ENCODE measurements at regions not wholly inside any gene's neighbourhood (a gene's known extent, or its start where the extent isn't known, plus 50 kb on each side); places are given as distances from the start of the nearest gene placed in this dataset.

- no peak for DNase-seq (ENCODE audit: low read depth in 1 of 2, low spot score in 1 of 2)
Observed at GRCh38 chr5:174425271-174425963, 299.0 kb upstream of the MSX2 start.

GRCh38 chr5:174425964-174426290 lies 298.5 kb upstream of the MSX2 start:
- DNase-seq (ENCODE audit: low read depth in 1 of 2, low spot score in 1 of 2): no peak

DNA sequence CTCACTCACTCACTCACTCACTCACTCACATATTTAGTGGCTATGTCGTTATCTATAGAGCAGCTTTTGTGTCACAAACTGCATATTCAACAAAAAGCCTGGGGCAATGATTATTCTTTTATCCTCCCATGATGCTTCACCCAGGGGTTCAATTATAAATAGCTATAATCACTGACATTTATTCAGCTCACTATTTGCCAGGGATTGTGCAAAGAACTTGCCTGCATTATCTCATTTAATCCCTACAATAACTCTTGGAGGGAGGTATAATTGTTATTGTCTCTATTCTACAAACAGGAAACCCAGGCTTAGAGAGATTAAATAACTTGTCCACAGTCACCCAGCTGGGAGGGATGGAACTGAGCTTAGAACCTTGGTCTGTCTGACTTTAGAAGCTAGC lies 298.0 kb upstream of the MSX2 start:
- no peak for DNase-seq (ENCODE audit: low read depth in 1 of 2, low spot score in 1 of 2)

DNA sequence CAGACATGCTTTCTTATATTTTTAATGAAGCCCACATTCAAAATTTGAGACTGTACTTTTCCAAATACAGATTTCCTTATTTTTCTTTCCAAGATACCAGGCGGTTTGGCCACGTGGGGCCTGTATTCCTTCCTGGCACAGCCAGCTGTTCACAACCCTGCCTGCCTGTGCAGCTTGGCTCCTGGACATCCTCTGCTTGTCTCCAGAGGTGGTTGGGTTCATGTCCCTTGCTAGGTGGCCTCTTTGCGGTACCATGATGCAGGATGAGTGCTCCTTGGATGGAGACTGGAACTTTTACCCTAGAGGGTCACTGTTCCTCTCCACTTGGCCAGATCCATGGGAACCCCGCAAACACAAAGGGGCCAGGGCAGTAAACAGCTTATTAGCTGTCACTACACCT lies 297.5 kb upstream of the MSX2 start:
- no peak for DNase-seq (ENCODE audit: low read depth in 1 of 2, low spot score in 1 of 2)

DNA sequence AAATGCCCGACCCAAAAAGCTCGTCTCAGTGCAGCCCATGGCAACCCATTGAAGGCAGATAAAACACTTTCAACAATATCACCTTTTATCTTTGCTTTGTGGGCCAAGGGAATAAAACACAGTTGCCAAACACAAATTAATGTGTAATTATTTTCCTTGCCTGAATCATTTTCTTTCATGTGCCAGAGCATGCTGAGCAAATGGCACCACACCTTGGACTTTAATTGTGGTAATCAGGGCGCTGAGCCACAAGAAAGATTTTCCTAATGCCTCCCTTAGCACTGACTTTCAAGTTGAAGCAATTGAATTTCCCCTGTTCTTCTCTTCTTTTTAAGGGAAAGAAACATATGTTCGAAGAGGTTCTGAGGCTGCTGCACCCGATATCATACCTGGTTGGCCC lies 297.1 kb upstream of the MSX2 start:
- no peak for DNase-seq (ENCODE audit: low read depth in 1 of 2, low spot score in 1 of 2)

DNA sequence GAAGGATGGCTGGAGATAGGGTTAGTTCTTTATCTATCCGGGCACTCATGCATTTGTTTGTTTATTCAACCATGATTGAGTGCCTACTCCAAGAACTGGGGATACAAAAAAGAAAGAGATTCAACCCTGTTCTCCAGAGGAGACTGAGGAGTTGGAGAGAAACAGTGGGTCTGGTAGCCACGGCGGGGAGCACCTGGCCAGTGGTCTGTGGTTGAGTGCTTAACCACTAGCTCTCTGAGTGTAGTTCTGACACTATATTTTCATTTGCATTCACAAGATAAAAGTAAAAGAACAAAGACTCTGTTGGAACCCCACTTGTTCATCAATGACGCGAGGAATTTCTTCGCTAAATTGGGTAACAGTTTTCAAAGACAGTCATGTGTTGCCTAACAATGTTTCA lies 295.5 kb upstream of the MSX2 start:
- DNase-seq (ENCODE audit: low read depth in 1 of 2, low spot score in 1 of 2): no peak

GRCh38 chr5:174430940-174431339 lies 293.4 kb upstream of the MSX2 start:
- no peak for DNase-seq (ENCODE audit: low read depth in 1 of 2, low spot score in 1 of 2)

GRCh38 chr5:174431504-174431903 lies 292.9 kb upstream of the MSX2 start:
- no peak for DNase-seq (ENCODE audit: low read depth in 1 of 2, low spot score in 1 of 2)

DNA sequence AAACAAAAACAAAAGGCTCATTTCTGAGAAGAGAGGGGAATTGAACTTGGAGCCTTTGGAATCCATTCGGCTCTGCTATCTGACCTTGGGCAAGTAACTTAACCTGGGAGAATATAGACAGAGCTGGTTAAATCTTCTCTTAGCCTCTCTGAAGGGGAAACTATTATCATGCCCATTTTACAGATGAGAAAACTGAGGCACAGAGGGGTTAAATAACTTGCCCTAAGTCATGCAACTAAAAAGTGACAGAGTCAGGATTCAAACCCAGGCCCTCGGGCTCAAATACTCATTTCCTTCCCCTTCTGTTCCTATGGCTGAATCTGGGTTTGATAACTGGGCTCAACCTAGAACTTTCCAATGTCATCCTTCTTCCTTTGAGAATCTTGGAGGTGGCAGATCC lies 291.3 kb upstream of the MSX2 start:
- DNase-seq (ENCODE audit: low read depth in 1 of 2, low spot score in 1 of 2): no peak

- DNase-seq (ENCODE audit: low read depth in 1 of 2, low spot score in 1 of 2): no peak
Observed at GRCh38 chr5:174436750-174437149, 287.6 kb upstream of the MSX2 start.

- no peak for DNase-seq (ENCODE audit: low read depth in 1 of 2, low spot score in 1 of 2)
Observed at GRCh38 chr5:174444479-174445188, 279.7 kb upstream of the MSX2 start.

- DNase-seq (ENCODE audit: low read depth in 1 of 2, low spot score in 1 of 2): no peak
Observed at GRCh38 chr5:174446446-174446845, 277.9 kb upstream of the MSX2 start.

- DNase-seq (ENCODE audit: low read depth in 1 of 2, low spot score in 1 of 2): no peak
Observed at GRCh38 chr5:174446988-174447387, 277.4 kb upstream of the MSX2 start.

GRCh38 chr5:174448041-174448440 lies 276.3 kb upstream of the MSX2 start:
- DNase-seq (ENCODE audit: low read depth in 1 of 2, low spot score in 1 of 2): no peak

DNA sequence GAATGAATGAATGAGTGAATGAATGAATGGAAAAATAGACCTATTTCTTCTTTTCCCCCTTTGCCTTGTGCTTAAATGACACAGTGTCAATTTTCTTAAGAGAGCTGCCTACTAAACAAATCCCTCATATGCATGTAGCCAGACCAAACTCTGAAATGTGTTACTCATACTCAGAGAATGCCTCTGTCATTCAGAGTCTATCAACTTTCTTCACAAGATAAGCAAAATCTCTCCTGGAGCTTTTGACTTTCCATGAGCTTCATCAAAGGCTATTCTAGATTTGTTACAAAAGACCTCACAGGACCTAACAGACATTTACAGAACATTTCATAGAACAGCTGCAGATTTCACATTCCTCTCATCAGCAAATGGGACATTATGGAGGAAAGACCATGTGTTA lies 275.7 kb upstream of the MSX2 start:
- no peak for DNase-seq (ENCODE audit: low read depth in 1 of 2, low spot score in 1 of 2)

DNA sequence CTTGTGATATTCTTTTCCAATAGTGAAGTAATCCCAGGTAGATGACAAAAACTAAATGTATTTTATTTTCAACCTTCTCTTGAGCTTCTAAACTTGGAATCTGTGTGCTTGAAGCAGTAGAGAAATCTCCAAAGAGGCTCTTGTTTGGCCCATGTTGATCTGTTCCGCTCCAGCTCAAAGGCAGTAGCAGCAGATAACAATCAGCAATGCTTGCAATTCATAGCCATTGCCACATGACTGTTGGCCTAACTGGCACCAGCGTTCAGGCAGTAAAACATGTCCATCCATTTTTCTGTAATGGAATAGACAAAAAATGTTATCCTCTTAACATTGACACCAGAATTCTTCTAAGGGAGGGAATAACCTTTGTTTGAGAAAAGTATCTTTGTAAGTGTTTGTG lies 270.7 kb upstream of the MSX2 start:
- DNase-seq (ENCODE audit: low read depth in 1 of 2, low spot score in 1 of 2): no peak

DNA sequence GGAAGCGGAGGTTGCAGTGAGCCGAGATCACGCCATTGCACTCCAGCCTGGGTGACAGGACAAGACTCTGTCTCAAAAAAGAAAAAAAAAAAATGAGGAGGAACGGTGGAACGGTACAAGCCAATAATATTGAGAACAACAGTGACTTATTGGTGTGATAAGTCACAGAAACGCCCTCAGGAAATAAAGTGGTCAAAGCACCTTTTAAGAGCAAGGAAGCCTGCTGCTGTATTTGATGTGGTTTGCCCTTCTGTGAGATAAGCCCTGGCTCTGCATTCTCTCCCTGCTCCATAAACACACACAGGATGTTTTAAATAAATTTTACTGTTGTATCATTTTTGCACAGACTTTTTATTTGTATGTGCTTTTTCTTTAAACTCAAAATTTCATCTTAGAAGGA lies 269.9 kb upstream of the MSX2 start:
- no peak for DNase-seq (ENCODE audit: low read depth in 1 of 2, low spot score in 1 of 2)

DNA sequence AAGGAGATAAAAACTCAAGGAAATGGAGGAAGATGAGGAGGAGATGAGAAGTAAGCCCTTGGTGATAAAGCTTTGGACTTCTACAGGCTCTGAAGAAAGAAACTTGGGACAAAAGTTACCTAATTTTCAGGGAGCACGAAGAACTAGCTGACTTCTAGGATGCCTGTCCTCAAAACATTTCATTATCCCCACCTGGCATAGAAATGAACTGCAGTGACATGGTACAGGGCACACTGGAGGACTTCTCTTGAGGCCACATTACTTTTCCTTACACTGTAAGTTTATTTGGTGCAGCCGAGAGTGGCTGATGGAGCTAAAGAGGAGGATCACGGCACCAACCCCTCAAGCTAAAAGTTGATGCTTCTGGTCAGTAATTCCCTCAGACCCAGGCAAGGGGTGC lies 269.5 kb upstream of the MSX2 start:
- no peak for DNase-seq (ENCODE audit: low read depth in 1 of 2, low spot score in 1 of 2)

DNA sequence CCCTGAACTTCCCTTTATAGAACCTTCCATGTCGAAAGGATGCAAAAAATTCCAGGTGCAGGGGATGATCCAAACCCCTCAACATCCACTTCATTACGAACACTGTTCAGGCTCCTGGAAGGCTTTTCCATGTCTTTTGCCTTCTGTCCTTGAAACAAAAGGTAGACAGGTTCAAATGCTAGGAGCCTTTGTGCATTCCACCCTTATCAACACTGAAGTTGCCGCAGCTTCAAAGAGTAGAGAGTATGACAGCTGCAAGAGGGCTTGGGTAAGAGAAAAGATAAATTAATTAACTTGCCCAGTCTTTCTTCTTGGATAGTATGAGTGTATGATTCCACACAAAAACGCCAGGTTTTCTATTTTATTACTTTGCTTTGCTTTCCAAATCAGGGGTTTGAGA lies 269.1 kb upstream of the MSX2 start:
- DNase-seq (ENCODE audit: low read depth in 1 of 2, low spot score in 1 of 2): no peak

GRCh38 chr5:174457141-174457678 lies 267.2 kb upstream of the MSX2 start:
- DNase-seq (ENCODE audit: low read depth in 1 of 2, low spot score in 1 of 2): no peak

DNA sequence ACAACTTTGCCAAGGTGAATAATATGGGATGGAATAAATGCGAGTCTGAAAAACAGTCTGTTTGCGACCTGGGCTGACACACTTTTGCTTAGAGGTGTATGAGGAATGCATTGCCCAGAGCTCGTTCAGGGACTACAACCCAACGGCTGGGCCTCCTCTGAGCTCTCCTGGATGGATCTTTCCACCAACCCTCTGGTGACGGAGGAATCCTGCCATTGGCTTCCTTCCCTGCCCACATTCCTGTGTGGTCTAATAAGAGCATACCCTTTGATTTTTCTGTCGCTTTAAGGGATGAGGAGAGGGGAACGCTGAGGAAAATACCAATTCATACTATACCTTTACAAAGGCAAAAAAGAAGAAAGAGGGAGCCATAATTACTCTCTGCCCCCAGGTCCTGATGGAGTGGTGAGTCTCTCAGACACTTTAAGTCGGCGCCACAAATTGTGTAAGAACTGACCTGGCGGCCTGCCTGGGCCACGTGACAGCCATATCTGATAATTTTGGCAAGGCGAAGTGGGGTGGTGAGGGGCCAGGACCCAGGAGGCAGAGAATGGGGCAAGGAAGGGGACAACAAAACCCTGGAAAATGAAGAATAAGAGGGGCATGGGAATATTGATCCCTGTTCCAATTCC lies 265.2 kb upstream of the MSX2 start:
- DNase-seq (ENCODE audit: low read depth in 1 of 2, low spot score in 1 of 2): no peak

- DNase-seq (ENCODE audit: low read depth in 1 of 2, low spot score in 1 of 2): no peak
Observed at GRCh38 chr5:174459832-174460448, 264.4 kb upstream of the MSX2 start.

Measured in stimulated activated CD4-positive, alpha-beta T cell treated with anti-CD3 and anti-CD28 coated beads, Interleukin-15, amount 100 ng/mL, for 1 hour (primary cell).